K562 (cell line): ENCODE measurements at regions not wholly inside any gene's neighbourhood (a gene's known extent, or its start where the extent isn't known, plus 50 kb on each side); places are given as distances from the start of the nearest gene placed in this dataset.

ENCODE experiments used
- ATAC-seq: fragments of 200-7000 bp; cut with Tn5 transposase; 3 replicates; pipeline ENCODE4 v1.9.1; 2020; ENCODE audit warnings: moderate library complexity
- BruUV-seq: library from RNA; stranded (reverse); fragments of 400-500 nt; replicated peaks from 2 replicates; lab custom pipeline; 2021; lab: Mats Ljungman, UMichigan
- CTCF ChIA-PET: fragments of 300-600 bp; formaldehyde crosslinking; extraction: SDS; loops from one replicate; lab custom pipeline; 2021; ENCODE audit warnings: low intra/inter-chr PET ratio; lab: Yijun Ruan, JAX
- POLR2A ChIA-PET: fragments of 300-600, 350-650 bp; sonication (Branson Sonifier 250); formaldehyde crosslinking; extraction: SDS; loops from one replicate; lab custom pipeline; 2021; ENCODE audit warnings: antibody characterized with exemption, inconsistent platforms; lab: Yijun Ruan, JAX
- DNase-seq, 4 experiments: peaks; one replicate each; pipeline versions ENCODE4 v3.0.0 to v3.0.0-alpha.2; 2011 to 2018; ENCODE audit warnings: low spot score in 3 of 4, mixed read lengths in 3 of 4; ENCODE audit errors: extremely low read depth in 1 of 4
- FAIRE-seq: peaks from 2 replicates; lab custom pipeline; 2011; peaks lifted over from hg19 to GRCh38; lab: Jason Lieb, UNC
- H2AFZ ChIP-seq: 2 replicates; pipeline ENCODE4 v1.6.0; 2011; ENCODE audit warnings: low read depth, low read length, control low read depth, inconsistent platforms
- H3K27ac ChIP-seq: fragments of 200-600 bp; 3 replicates; pipeline ENCODE4 v1.8.0; 2011; ENCODE audit warnings: low read depth, mild to moderate bottlenecking, control low read depth, inconsistent platforms, low read length, moderate library complexity, mixed read lengths; ENCODE audit errors: extremely low read depth
- H3K27me3 ChIP-seq, 2 experiments: fragments of 300-600 bp in 1 of 2; 2 replicates in 1 of 2; 3 replicates in 1 of 2; pipeline versions ENCODE4 v1.6.0 to v1.8.0; 2011; ENCODE audit warnings: inconsistent platforms in 2 of 2, low read length in 2 of 2, mild to moderate bottlenecking in 1 of 2, mixed read lengths in 1 of 2, moderate library complexity in 1 of 2; ENCODE audit not compliant: control insufficient read depth in 2 of 2, insufficient read depth in 2 of 2
- H3K36me3 ChIP-seq: fragments of 300-600 bp; 3 replicates; pipeline ENCODE4 v1.8.0; 2011; ENCODE audit warnings: mild to moderate bottlenecking, low read length, inconsistent platforms; ENCODE audit not compliant: control insufficient read depth, insufficient read depth
- H3K4me1 ChIP-seq, 2 experiments: fragments of 200-600 bp in 1 of 2; replicated peaks in 1 of 2; 2 replicates in 1 of 2; 3 replicates in 1 of 2; pipeline versions ENCODE4 v1.5.1 to v1.8.0; 2011; ENCODE audit warnings: inconsistent platforms in 2 of 2, low read length in 2 of 2, mild to moderate bottlenecking in 1 of 2, mixed read lengths in 1 of 2, moderate library complexity in 1 of 2; ENCODE audit not compliant: control insufficient read depth in 2 of 2, insufficient read depth in 2 of 2
- H3K4me2 ChIP-seq: 2 replicates; pipeline ENCODE4 v1.6.1; 2011; ENCODE audit warnings: low read length, control low read depth, inconsistent platforms, mixed read lengths; ENCODE audit not compliant: insufficient read depth
- H3K4me3 ChIP-seq: fragments of 200-600 bp; sonication (generic), shearing (Covaris generic); 2 replicates; pipeline ENCODE4 v1.5.1; 2016; ENCODE audit warnings: control low read depth, inconsistent platforms
- H3K79me2 ChIP-seq: fragments of 200-600 bp; 3 replicates; pipeline ENCODE4 v1.8.0; 2011; ENCODE audit warnings: low read length, inconsistent platforms; ENCODE audit not compliant: control insufficient read depth, insufficient read depth
- H3K9ac ChIP-seq, 2 experiments: 2 replicates each; pipeline versions ENCODE4 v1.6.0 to v1.6.1; 2011; ENCODE audit warnings: low read depth in 2 of 2, low read length in 2 of 2, control low read depth in 1 of 2, inconsistent platforms in 1 of 2, mild to moderate bottlenecking in 1 of 2, mixed read lengths in 1 of 2; ENCODE audit not compliant: insufficient read depth in 1 of 2
- H3K9me1 ChIP-seq: one replicate; pipeline ENCODE4 v1.6.0; 2011; ENCODE audit warnings: inconsistent platforms, mild to moderate bottlenecking, low read length, moderate library complexity; ENCODE audit not compliant: control insufficient read depth, insufficient read depth
- H3K9me3 ChIP-seq: replicated peaks from 2 replicates; pipeline ENCODE4 v1.5.1; 2011; ENCODE audit warnings: low read depth, low read length, inconsistent platforms; ENCODE audit not compliant: control insufficient read depth, insufficient read depth
- H4K20me1 ChIP-seq: replicated peaks from 2 replicates; pipeline ENCODE4 v1.6.1; 2011; ENCODE audit warnings: low read length, inconsistent platforms, mixed read lengths; ENCODE audit not compliant: control insufficient read depth, insufficient read depth
- CSDE1 ChIP-seq, 2 experiments: fragments of 450-650 bp; IDR thresholded peaks; 2 replicates each; pipeline ENCODE4 v1.6.1; 2016; ENCODE audit warnings: mild to moderate bottlenecking in 1 of 2
- HMGXB4 ChIP-seq: sonication (generic); formaldehyde crosslinking; IDR thresholded peaks from 2 replicates; pipeline ENCODE4 v1.8.1; 2023; ENCODE audit warnings: mild to moderate bottlenecking, missing genetic modification reagents
- JUN ChIP-seq, 2 experiments: sonication (generic) in 1 of 2; formaldehyde crosslinking in 1 of 2; IDR thresholded peaks; 2 replicates each; pipeline versions ENCODE4 v1.6.1 to v1.8.0; 2012 to 2022; ENCODE audit warnings: borderline replicate concordance in 2 of 2, mild to moderate bottlenecking in 2 of 2, improper control_type of control experiment in 1 of 2, low read depth in 1 of 2, low read length in 1 of 2, missing genetic modification reagents in 1 of 2
- MAZ ChIP-seq, 2 experiments: fragments of 450-650 bp in 1 of 2; sonication (generic) in 1 of 2; formaldehyde crosslinking; IDR thresholded peaks in 1 of 2; conservative IDR thresholded peaks in 1 of 2; 2 replicates each; pipeline versions ENCODE4 v1.4.0 to v1.5.0; 2020; ENCODE audit warnings: mild to moderate bottlenecking in 1 of 2, missing genetic modification reagents in 1 of 2
- PRPF4 ChIP-seq: fragments of 200-400 bp; formaldehyde crosslinking; IDR thresholded peaks from one replicate; pipeline ENCODE4 v1.6.1; 2017; ENCODE audit warnings: low read length, low read depth, mild to moderate bottlenecking; ENCODE audit not compliant: insufficient read depth, poor library complexity, severe bottlenecking
- USF1 ChIP-seq: sonication (generic); formaldehyde crosslinking; IDR thresholded peaks from 2 replicates; pipeline ENCODE4 v1.9.0; 2022; ENCODE audit warnings: mild to moderate bottlenecking, missing genetic modification reagents
- ZNF316 ChIP-seq: fragments of 450-650 bp; IDR thresholded peaks from 2 replicates; pipeline ENCODE4 v1.6.1; 2016
- WGBS: fragments of 100-300 bp; shearing (Covaris generic); methylation state at CpG from one replicate; pipeline ENCODE4 v1.1.6; 2016; ENCODE audit warnings: low coverage, mixed read lengths; ENCODE audit not compliant: insufficient coverage; ENCODE audit errors: missing lambda C conversion rate; 5-methylcytosine and 5-hydroxymethylcytosine counted together
- in situ Hi-C: fragments of 300-500 bp; cut with MboI; formaldehyde crosslinking; loops from 4 replicates; pipeline ENCODE4 v1.15.0; 2018; ENCODE audit warnings: inconsistent platforms, mixed read lengths
- intact Hi-C: fragments of 100-400 bp; cut with micrococcal nuclease; formaldehyde crosslinking; loops from 2 replicates; pipeline ENCODE4 v1.14.2; 2022
- TF ChIP-seq, protein P1 (sequence below): fragments of 250-450 bp; sonication (Bioruptor Pico); IDR thresholded peaks from 2 replicates; pipeline ENCODE4 v1.8.0; 2021; ENCODE audit warnings: mild to moderate bottlenecking, moderate library complexity

DNA sequence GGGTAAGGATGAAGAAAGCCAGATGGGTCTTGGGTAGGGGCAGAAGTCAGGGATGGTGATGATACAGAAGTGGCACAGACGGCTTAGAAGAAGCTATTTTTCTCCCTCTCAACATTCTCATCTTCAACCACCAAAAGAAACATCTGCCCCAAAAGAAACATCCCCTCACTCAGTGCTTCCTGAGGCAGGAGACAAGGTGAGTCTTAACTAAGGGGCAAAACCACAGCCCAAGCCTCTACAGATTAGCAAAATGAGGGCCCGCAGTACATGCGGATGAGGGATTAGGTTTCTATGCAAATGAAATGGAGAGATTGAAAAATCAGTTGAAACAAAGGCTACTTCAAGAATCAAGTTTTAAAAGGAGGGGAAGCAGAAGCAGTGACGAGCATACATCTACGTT is 241.3 kb upstream of the CCDC196 start:
- ATAC-seq (no peak), DNase-seq (no peak), FAIRE-seq (no peak)
- no peaks in the 10 kb centered on the region for H3K4me1 ChIP-seq
- ChIA-PET POLR2A (interaction anchor here (0.6 kb wide), 1 partner anchor 1016 kb away, joined by 3 read pairs; no protein-coding TSS in a partner anchor), CTCF (no interaction called here)
- H2AFZ ChIP-seq, result no peak overlapping the region
- no peak overlapping the region for H3K4me2 ChIP-seq
- TF ChIP-seq ZNF316, result no peak
- no peak for TF ChIP-seq MAZ (CRISPR knock-in tag; conservative IDR thresholded peaks at IDR 0.05 in 1 of 2, IDR thresholded peaks at IDR 0.05 in 1 of 2)
- TF ChIP-seq HMGXB4 (CRISPR knock-in tag), result no peak
- TF ChIP-seq, protein P1, sequence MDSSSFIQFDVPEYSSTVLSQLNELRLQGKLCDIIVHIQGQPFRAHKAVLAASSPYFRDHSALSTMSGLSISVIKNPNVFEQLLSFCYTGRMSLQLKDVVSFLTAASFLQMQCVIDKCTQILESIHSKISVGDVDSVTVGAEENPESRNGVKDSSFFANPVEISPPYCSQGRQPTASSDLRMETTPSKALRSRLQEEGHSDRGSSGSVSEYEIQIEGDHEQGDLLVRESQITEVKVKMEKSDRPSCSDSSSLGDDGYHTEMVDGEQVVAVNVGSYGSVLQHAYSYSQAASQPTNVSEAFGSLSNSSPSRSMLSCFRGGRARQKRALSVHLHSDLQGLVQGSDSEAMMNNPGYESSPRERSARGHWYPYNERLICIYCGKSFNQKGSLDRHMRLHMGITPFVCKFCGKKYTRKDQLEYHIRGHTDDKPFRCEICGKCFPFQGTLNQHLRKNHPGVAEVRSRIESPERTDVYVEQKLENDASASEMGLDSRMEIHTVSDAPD (CRISPR knock-in tag), result no peak
- TF ChIP-seq CSDE1 (IDR thresholded peaks at IDR 0.05), result no peak
- no peak for TF ChIP-seq USF1
- TF ChIP-seq JUN (IDR thresholded peaks at IDR 0.05; ENCODE audit: borderline replicate concordance, low read depth, low read length), result no peak
- no peak for TF ChIP-seq JUN (CRISPR knock-in tag; IDR thresholded peaks at IDR 0.05; ENCODE audit: borderline replicate concordance)
- TF ChIP-seq PRPF4, result no peak
- no TSS peak for BruUV-seq
- intact Hi-C loops, result no loop called here
- H3K9me1 ChIP-seq, result no peaks in the 10 kb centered on the region
- no peaks in the 10 kb centered on the region for H3K27me3 ChIP-seq
- 10% methylated on average over 2 of the region's 5 CpGs for WGBS
- in situ Hi-C loops, result no loop called here
- no peak overlapping the region for H3K4me3 ChIP-seq
- H3K9ac ChIP-seq, result no peak overlapping the region
- H3K79me2 ChIP-seq, result no peaks in the 10 kb centered on the region
- H3K9me3 ChIP-seq, result no peaks in the 10 kb centered on the region
- no peaks in the 10 kb centered on the region for H3K36me3 ChIP-seq
- no peak overlapping the region for H3K27ac ChIP-seq
- H4K20me1 ChIP-seq, result no peaks in the 10 kb centered on the region
